ENCODE measurements at regions not wholly inside any gene's neighbourhood (a gene's known extent, or its start where the extent isn't known, plus 50 kb on each side); places are given as distances from the start of the nearest gene placed in this dataset.
"Not testable (repeated sequence)": the region's sequence is repeated elsewhere in the genome, so short reads cannot be mapped to it uniquely, and the experiment has no call there.

GRCh38 chr15:20275373-20275967 lies 266.1 kb downstream of the GOLGA6L6 start:
- TF ChIP-seq CEBPB (IDR thresholded peaks at IDR 0.05); NR3C1 (IDR thresholded peaks at IDR 0.05); CHD2 (IDR thresholded peaks at IDR 0.05; ENCODE audit: low read length, partially characterized antibody); CTCF (IDR thresholded peaks at IDR 0.05); POLR2A (IDR thresholded peaks at IDR 0.05; ENCODE audit: low read length); RAD21 (conservative IDR thresholded peaks at IDR 0.05 in 1 of 2, IDR thresholded peaks at IDR 0.05 in 1 of 2); SMC3 (IDR thresholded peaks at IDR 0.05); POLR2AphosphoS2 (conservative IDR thresholded peaks at IDR 0.05; ENCODE audit: low read length); MAX (IDR thresholded peaks at IDR 0.05); RFX5 (IDR thresholded peaks at IDR 0.05); RNF2 (IDR thresholded peaks at IDR 0.05; ENCODE audit: borderline replicate concordance, low read depth); CHD4 (IDR thresholded peaks at IDR 0.05; ENCODE audit: borderline replicate concordance); BHLHE40 (IDR thresholded peaks at IDR 0.05; ENCODE audit: low read depth, low read length); ELK1 (IDR thresholded peaks at IDR 0.05; ENCODE audit: low read depth, low read length): not testable (repeated sequence)

Data from A549 (cell line).